Karpas-422 (cell line): ENCODE measurements at regions not wholly inside any gene's neighbourhood (a gene's known extent, or its start where the extent isn't known, plus 50 kb on each side); places are given as distances from the start of the nearest gene placed in this dataset.

Experiments used
- DNase-seq: peaks from one replicate; pipeline ENCODE4 v3.0.0-alpha.2; 2015
- H2AFZ ChIP-seq: fragments of 200-600 bp; sonication (generic); 2 replicates; pipeline ENCODE4 v1.6.1; 2014; ENCODE audit warnings: antibody characterized with exemption, low read length, mixed read lengths
- H3K27ac ChIP-seq: fragments of 200-600 bp; sonication (generic); 2 replicates; pipeline ENCODE4 v1.5.1; 2014; ENCODE audit warnings: mild to moderate bottlenecking, low read length, moderate library complexity
- H3K27me3 ChIP-seq: fragments of 200-600 bp; sonication (generic); 2 replicates; pipeline ENCODE4 v1.6.1; 2014; ENCODE audit warnings: low read length, mixed read lengths
- H3K36me3 ChIP-seq: fragments of 200-600 bp; sonication (generic); 2 replicates; pipeline ENCODE4 v1.6.1; 2014; ENCODE audit warnings: low read length, mixed read lengths; ENCODE audit not compliant: insufficient read depth
- H3K4me1 ChIP-seq: fragments of 200-600 bp; sonication (generic); 2 replicates; pipeline ENCODE4 v1.6.1; 2014; ENCODE audit warnings: mild to moderate bottlenecking, low read length, mixed read lengths
- H3K4me2 ChIP-seq: fragments of 200-600 bp; sonication (generic); 2 replicates; pipeline ENCODE4 v1.6.1; 2014; ENCODE audit warnings: low read length, low read depth, mild to moderate bottlenecking; ENCODE audit not compliant: poor library complexity, severe bottlenecking
- H3K4me3 ChIP-seq: fragments of 200-600 bp; sonication (generic); 2 replicates; pipeline ENCODE4 v1.5.1; 2014; ENCODE audit warnings: mild to moderate bottlenecking, antibody characterized with exemption, low read length, mixed read lengths
- H3K79me2 ChIP-seq: fragments of 200-600 bp; sonication (generic); 2 replicates; pipeline ENCODE4 v1.6.1; 2014; ENCODE audit warnings: mild to moderate bottlenecking, low read length, mixed read lengths
- H3K9ac ChIP-seq: fragments of 200-600 bp; sonication (generic); 2 replicates; pipeline ENCODE4 v1.6.0; 2014; ENCODE audit warnings: low read length
- H3K9me2 ChIP-seq: fragments of 200-600 bp; sonication (generic), shearing (Covaris generic); replicated peaks from 2 replicates; pipeline ENCODE4 v1.6.0; 2014; ENCODE audit warnings: mild to moderate bottlenecking, low read length, moderate library complexity; ENCODE audit not compliant: insufficient read depth
- H3K9me3 ChIP-seq: fragments of 300-700, 200-600 bp; sonication (generic); 2 replicates; pipeline ENCODE4 v1.6.1; 2014; ENCODE audit warnings: low read length, mixed read lengths
- H4K20me1 ChIP-seq: fragments of 200-600 bp; sonication (generic); 2 replicates; pipeline ENCODE4 v1.6.1; 2014; ENCODE audit warnings: mild to moderate bottlenecking, antibody characterized with exemption, low read length, low read depth; ENCODE audit not compliant: insufficient read depth

DNA sequence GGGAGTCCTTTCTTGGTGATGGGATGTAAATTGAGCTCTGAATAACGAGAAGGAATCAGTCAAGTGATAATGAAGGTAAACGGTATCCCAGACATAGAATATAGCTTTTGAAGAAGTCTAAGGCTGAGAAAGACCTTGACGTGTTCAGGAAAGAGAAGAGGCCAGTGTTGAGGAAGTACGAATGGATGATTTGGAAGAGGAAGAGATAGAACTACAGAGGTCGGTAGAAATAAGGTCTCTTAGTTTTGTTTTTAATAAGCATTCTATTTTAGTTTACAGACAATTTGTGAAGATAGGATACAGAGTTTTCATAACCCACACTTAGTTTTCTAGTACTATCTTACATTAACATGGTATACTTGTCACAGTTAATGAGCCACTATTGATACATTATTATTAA, 1598.1 kb downstream of the FAM181B start:
- Histone ChIP-seq H3K27me3 (no peaks in the 10 kb centered on the region), H3K79me2 (no peaks in the 10 kb centered on the region), H3K4me1 (no peaks in the 10 kb centered on the region), H3K9me3 (no peaks in the 10 kb centered on the region), H3K4me2 (no peak overlapping the region), H3K36me3 (no peaks in the 10 kb centered on the region), H4K20me1 (no peaks in the 10 kb centered on the region), H2AFZ (no peak overlapping the region), H3K9me2 (no peaks in the 10 kb centered on the region), H3K9ac (no peak overlapping the region), H3K27ac (no peak overlapping the region), H3K4me3 (no peak overlapping the region)
- no peak for DNase-seq

DNA sequence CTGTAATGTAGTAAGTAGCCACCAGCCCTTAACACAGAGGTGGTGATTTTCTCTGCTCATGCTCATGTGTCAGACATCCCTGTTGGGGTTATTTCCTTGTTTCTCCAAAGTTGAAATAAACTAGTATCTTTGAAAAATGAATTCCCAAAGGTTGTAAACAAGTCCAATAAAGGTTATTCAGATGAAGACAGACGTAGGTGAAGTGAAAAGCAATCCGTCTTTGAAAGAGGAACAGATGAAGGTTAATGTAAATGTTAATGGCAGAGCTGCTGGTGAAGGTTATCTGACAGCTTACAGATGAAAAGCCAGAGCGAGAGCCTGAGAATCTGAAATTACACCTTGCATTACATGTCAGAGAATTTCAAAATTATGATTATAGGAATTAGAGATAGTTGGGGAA, 1604.0 kb downstream of the FAM181B start:
- no peaks in the 10 kb centered on the region for H3K9me2 ChIP-seq
- H3K4me2 ChIP-seq = no peak overlapping the region
- H3K9me3 ChIP-seq = no peaks in the 10 kb centered on the region; the same call in 1 of the 2 replicates
- H2AFZ ChIP-seq = no peak overlapping the region
- no peak overlapping the region for H3K27ac ChIP-seq
- H3K9ac ChIP-seq = no peak overlapping the region
- no peaks in the 10 kb centered on the region for H3K36me3 ChIP-seq
- no peaks in the 10 kb centered on the region for H4K20me1 ChIP-seq
- H3K4me1 ChIP-seq = no peaks in the 10 kb centered on the region
- no peak for DNase-seq
- no peaks in the 10 kb centered on the region for H3K27me3 ChIP-seq
- no peaks in the 10 kb centered on the region for H3K79me2 ChIP-seq
- no peak overlapping the region for H3K4me3 ChIP-seq

GRCh38 chr11:81112718-81113117, 1620.9 kb downstream of the FAM181B start:
- no peaks in the 10 kb centered on the region for H4K20me1 ChIP-seq
- H3K4me2 ChIP-seq = no peak overlapping the region
- H3K27me3 ChIP-seq = no peaks in the 10 kb centered on the region
- H3K79me2 ChIP-seq = no peaks in the 10 kb centered on the region
- 0 out of 2 replicates have a peak, but pooled peaks cover 3% of the 10 kb centered on the region for H3K9me2 ChIP-seq
- no peaks in the 10 kb centered on the region for H3K4me1 ChIP-seq
- no peaks in the 10 kb centered on the region for H3K36me3 ChIP-seq
- no peak overlapping the region for H3K9ac ChIP-seq
- peaks cover 6% of the 10 kb centered on the region; the same call in 1 of the 2 replicates for H3K9me3 ChIP-seq
- H2AFZ ChIP-seq = no peak overlapping the region
- no peak for DNase-seq
- H3K27ac ChIP-seq = no peak overlapping the region
- H3K4me3 ChIP-seq = no peak overlapping the region

DNA sequence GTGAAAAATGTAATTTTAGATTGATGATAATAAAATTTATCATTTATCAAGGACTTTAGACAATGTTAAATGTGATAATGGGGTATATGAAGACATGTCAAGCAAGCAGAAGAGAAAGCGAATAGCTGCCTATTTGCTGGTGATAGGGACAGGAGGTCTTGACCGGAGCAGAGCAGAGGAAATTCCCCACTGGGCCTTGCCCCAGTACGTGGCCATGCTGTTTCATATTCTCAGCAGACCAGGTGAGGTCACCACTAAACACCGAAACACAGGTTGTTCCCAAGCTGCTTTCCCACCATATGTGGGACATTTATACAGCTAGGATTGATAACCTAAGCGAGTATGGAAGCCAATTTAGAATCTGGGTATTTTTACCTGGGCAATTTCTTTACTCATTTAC, 1629.6 kb downstream of the FAM181B start:
- Histone ChIP-seq H3K79me2 (no peaks in the 10 kb centered on the region), H3K4me2 (no peak overlapping the region), H3K4me1 (no peaks in the 10 kb centered on the region), H3K36me3 (no peaks in the 10 kb centered on the region), H3K4me3 (no peak overlapping the region), H3K9me3 (peaks cover under 1% of the 10 kb centered on the region; the same call in 1 of the 2 replicates), H3K27me3 (no peaks in the 10 kb centered on the region), H4K20me1 (no peaks in the 10 kb centered on the region), H3K9ac (no peak overlapping the region), H3K9me2 (0 out of 2 replicates have a peak, but pooled peaks cover 3% of the 10 kb centered on the region), H3K27ac (no peak overlapping the region), H2AFZ (no peak overlapping the region)
- no peak for DNase-seq

GRCh38 chr11:81098471-81098870, 1635.2 kb downstream of the FAM181B start:
- peaks cover 10% of the 10 kb centered on the region for H3K9me3 ChIP-seq
- H4K20me1 ChIP-seq = no peaks in the 10 kb centered on the region
- H2AFZ ChIP-seq = no peak overlapping the region
- no peak overlapping the region for H3K4me2 ChIP-seq
- H3K4me1 ChIP-seq = no peaks in the 10 kb centered on the region
- no peaks in the 10 kb centered on the region for H3K79me2 ChIP-seq
- no peaks in the 10 kb centered on the region for H3K9me2 ChIP-seq
- no peak overlapping the region for H3K9ac ChIP-seq
- no peak overlapping the region for H3K27ac ChIP-seq
- no peak overlapping the region for H3K4me3 ChIP-seq
- no peaks in the 10 kb centered on the region for H3K27me3 ChIP-seq
- no peak for DNase-seq
- H3K36me3 ChIP-seq = no peaks in the 10 kb centered on the region

DNA sequence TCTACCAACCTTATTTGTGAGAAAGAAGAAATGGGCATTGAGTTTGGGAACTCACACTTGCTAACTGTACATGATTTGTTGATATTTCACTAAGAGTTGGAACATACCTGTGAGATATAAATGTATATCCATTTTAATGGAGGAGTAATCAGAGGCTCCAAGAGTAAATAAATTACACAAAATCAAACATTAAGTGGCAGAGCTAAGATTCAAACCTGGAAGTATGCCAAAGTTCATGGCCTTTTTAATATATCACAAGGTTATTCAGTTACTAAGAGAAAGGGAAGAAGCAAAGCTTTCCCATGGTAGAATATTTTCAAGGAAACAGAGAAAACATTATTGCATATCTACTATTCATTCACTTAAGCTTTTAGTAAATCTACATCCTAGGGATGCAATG, 1641.1 kb downstream of the FAM181B start:
- Histone ChIP-seq H3K36me3 (no peaks in the 10 kb centered on the region), H3K27ac (no peak overlapping the region), H3K4me1 (no peaks in the 10 kb centered on the region), H3K4me2 (no peak overlapping the region), H3K27me3 (no peaks in the 10 kb centered on the region), H3K79me2 (no peaks in the 10 kb centered on the region), H3K4me3 (no peak overlapping the region), H3K9me2 (no peaks in the 10 kb centered on the region), H3K9me3 (peaks cover 13% of the 10 kb centered on the region), H2AFZ (no peak overlapping the region), H3K9ac (no peak overlapping the region), H4K20me1 (no peaks in the 10 kb centered on the region)
- no peak for DNase-seq

DNA sequence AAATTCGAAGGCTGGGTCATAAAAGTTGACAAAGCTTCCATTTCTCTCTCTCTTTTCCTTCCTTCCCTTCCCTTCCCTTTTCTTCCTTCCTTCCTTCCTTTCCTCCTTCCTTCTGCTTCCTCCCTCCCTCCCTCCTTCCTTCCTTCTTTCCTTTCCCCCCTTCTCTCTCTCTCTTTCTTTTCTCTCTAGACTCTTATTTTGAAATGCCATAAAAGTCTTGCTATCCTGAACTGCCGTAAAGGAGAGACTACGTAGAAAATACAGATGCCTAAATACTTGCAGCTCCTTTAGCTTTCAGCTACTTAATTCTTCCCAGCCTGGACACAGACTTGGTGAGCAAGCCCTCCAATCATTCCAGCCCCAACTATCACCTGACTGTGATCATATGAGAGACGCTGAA, 1644.4 kb downstream of the FAM181B start:
- Histone ChIP-seq H3K9me3 (peaks cover 10% of the 10 kb centered on the region), H3K4me1 (no peaks in the 10 kb centered on the region), H3K4me3 (no peak overlapping the region), H3K27ac (no peak overlapping the region), H2AFZ (no peak overlapping the region), H4K20me1 (no peaks in the 10 kb centered on the region), H3K9ac (no peak overlapping the region), H3K9me2 (no peaks in the 10 kb centered on the region), H3K36me3 (no peaks in the 10 kb centered on the region), H3K27me3 (no peaks in the 10 kb centered on the region), H3K4me2 (no peak overlapping the region), H3K79me2 (no peaks in the 10 kb centered on the region)
- DNase-seq = no peak

GRCh38 chr11:81080476-81080875, 1639.6 kb upstream of the TENM4 start:
- Histone ChIP-seq H3K36me3 (no peaks in the 10 kb centered on the region), H3K4me1 (no peaks in the 10 kb centered on the region), H3K9me2 (no peaks in the 10 kb centered on the region), H3K27ac (no peak overlapping the region), H3K4me3 (no peak overlapping the region), H4K20me1 (no peaks in the 10 kb centered on the region), H3K9ac (no peak overlapping the region), H2AFZ (no peak overlapping the region), H3K79me2 (no peaks in the 10 kb centered on the region), H3K9me3 (peaks cover 11% of the 10 kb centered on the region; the same call in 1 of the 2 replicates), H3K4me2 (no peak overlapping the region), H3K27me3 (no peaks in the 10 kb centered on the region)
- DNase-seq = no peak

DNA sequence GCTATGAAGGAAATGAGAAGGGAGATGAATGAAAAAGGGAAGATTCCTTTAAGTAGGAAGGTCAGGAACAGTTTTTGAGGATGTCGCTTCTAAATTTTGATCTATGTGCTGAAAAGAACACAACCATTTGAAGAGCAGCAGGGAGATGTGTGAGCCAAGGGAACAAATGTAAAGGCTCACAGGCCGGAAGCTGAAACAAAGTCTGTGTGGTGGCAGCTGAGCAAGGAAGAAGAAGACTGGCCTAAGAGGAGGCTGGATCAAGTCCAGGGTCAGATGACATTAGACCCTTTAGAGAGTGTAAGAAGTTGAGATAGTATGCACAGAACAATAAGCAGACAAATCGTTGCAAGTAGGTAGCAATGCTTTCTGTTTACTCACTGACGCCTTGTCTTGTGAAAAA, 1631.4 kb upstream of the TENM4 start:
- Histone ChIP-seq H3K4me1 (no peaks in the 10 kb centered on the region), H3K27me3 (no peaks in the 10 kb centered on the region), H3K79me2 (no peaks in the 10 kb centered on the region), H3K4me2 (no peak overlapping the region), H4K20me1 (no peaks in the 10 kb centered on the region), H3K9me2 (no peaks in the 10 kb centered on the region), H3K9me3 (peaks cover 7% of the 10 kb centered on the region; the same call in 1 of the 2 replicates), H3K36me3 (no peaks in the 10 kb centered on the region), H2AFZ (no peak overlapping the region), H3K27ac (no peak overlapping the region), H3K4me3 (no peak overlapping the region), H3K9ac (no peak overlapping the region)
- no peak for DNase-seq
